D721Med (cell line): ENCODE measurements at regions not wholly inside any gene's neighbourhood (a gene's known extent, or its start where the extent isn't known, plus 50 kb on each side); places are given as distances from the start of the nearest gene placed in this dataset.
"Not testable (repeated sequence)": the region's sequence is repeated elsewhere in the genome, so short reads cannot be mapped to it uniquely, and the experiment has no call there.

Source experiments
- DNase-seq: peaks from one replicate; pipeline ENCODE4 v3.0.0; 2011; ENCODE audit warnings: low spot score; ENCODE audit not compliant: insufficient read length
- FAIRE-seq: peaks from 2 replicates; lab custom pipeline; 2011; peaks lifted over from hg19 to GRCh38; lab: Jason Lieb, UNC
- TF ChIP-seq, protein P1 (sequence below): IDR thresholded peaks from 2 replicates; pipeline ENCODE4 v1.5.1; 2012; ENCODE audit warnings: mild to moderate bottlenecking, control low read depth; ENCODE audit not compliant: insufficient read depth; ENCODE audit errors: missing control alignments

DNA sequence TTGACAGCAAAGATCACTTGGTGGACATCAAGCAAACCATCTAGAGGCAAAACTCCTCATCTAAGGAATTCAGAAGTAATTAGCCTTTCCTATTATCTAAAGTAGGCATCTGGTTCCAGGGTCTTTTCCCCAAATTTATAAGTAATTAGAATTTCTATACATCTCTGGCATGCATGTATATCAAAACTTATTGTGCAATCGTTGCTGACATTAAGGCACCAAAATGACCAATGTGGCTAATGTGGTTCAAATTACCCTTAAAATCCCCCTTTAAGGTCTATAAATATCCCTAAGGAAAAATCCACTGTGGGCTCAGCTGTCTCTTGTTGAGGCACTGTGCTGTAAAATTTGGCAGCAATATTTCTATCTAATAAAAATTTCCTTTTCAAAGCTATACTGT, 695.9 kb upstream of the LRRTM4 start:
- TF ChIP-seq, protein P1, sequence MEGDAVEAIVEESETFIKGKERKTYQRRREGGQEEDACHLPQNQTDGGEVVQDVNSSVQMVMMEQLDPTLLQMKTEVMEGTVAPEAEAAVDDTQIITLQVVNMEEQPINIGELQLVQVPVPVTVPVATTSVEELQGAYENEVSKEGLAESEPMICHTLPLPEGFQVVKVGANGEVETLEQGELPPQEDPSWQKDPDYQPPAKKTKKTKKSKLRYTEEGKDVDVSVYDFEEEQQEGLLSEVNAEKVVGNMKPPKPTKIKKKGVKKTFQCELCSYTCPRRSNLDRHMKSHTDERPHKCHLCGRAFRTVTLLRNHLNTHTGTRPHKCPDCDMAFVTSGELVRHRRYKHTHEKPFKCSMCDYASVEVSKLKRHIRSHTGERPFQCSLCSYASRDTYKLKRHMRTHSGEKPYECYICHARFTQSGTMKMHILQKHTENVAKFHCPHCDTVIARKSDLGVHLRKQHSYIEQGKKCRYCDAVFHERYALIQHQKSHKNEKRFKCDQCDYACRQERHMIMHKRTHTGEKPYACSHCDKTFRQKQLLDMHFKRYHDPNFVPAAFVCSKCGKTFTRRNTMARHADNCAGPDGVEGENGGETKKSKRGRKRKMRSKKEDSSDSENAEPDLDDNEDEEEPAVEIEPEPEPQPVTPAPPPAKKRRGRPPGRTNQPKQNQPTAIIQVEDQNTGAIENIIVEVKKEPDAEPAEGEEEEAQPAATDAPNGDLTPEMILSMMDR: no peak
- no peak for FAIRE-seq

DNA sequence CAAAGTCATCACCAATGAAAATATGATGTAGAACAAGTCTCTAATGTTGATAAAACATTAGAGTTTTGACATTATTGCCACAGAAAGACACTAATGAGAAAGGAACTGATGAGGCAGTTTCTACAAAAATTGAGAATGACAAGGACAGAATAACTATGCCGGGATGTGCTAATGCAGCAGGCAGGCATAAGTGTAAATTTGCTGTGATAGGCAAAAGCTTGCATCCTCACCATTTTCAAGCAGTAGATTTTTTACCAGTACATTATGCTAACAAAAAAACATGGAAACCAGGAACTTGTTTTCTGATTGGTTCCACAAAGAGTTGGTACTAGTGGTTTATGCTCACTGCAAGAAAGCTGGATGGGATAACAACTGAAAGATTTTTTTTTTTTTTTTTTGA, 715.5 kb upstream of the LRRTM4 start:
- DNase-seq: no peak
- FAIRE-seq: no peak
- TF ChIP-seq, protein P1: no peak

More for the DNA sequence above, 695.9 kb upstream of the LRRTM4 start:
- no peak for DNase-seq

DNA sequence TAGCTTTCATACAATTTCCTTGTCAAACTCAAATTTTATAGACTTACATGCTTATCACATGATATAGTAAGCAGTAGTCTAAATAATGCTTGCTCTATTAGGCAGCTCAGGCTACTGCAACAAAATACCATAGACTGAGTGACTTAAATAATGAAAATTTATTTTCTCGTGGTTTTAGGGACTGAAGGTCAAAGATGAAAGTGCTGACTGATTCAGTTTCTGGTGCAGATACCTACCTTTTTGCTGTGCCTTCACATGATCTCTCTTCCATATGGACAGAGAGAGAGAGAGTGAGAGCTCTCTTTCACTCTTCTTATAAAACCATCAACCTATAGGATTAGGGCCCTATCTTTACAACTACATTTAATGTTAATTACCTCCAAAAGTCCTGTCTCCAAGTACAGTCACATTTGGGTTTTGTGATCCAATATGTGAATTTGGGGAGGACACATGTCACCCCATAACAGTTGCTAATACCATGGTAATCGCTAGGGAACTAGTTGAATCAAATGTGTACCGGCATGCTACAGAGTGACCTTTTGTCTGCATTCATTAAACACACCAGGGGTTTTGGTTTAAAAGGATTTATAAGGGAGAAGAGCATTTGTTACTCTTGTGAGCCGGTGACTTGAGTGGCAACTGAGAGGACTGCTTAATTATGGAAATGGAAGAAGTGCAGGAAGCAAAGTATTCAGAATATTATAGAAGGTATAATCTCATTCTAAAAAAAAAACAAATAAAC, 723.4 kb upstream of the LRRTM4 start:
- TF ChIP-seq, protein P1: no peak

DNA sequence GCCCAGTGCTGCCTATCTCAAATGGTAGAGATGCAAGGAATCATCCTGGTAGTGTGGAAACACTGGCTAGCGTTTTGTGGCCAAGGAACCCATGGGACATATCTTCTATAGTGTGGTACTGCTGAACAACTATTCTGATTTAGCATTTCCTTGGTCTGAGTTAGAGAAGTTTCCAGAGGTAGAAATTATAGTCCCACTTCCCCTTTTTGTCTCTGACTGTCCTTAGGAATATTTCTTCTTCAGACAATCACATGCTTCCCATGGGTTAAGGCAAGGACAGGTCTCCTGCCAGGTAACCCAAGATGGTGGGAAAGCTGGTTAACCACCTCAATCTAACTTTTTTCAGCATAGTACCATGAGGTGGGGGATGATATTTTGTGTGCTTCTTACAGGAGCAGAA, 729.5 kb upstream of the LRRTM4 start:
- no peak for FAIRE-seq
- DNase-seq: no peak

More for the DNA sequence above, 723.4 kb upstream of the LRRTM4 start:
- DNase-seq (no peak), FAIRE-seq (no peak)

DNA sequence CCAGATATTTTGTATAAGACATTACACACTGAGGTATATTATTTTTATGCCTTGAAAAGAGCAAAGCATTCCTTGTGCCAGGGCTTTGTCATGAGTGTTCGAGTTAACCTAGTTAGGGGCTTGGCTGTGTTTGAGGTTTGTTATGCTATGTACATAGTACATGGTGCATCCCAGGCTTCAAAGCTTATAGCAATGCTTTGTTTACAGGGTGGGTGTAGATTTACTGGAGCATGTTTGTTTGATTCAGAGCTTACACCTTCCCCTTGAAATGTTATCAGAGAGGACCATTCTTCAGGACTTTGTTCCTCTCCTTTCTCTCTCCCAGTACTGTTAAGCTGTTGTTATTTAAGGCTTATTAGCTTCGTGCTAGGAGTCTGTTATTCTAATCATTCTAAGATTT, 738.7 kb upstream of the LRRTM4 start:
- TF ChIP-seq, protein P1: no peak
- FAIRE-seq (no peak), DNase-seq (no peak)

More for the DNA sequence above, 729.5 kb upstream of the LRRTM4 start:
- TF ChIP-seq, protein P1: no peak

DNA sequence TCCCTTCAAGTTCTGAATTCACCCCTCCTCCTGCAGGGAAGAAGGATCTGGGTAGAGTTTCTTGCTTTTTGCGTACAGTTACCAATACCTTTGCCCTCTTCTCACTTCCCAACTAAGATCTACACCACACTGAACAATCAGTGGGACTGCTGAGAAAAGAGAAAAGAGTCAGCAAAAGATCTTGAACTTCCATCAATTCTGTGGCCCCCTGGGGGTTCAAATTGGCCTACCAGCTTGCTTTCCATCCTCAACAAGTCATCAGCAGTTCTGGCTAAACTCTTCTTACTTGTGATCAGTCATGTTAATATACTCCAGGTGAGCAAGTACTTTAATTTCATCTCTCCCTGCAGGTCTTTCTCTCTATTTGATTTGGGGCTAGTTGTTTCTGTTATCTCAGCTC, 739.3 kb upstream of the LRRTM4 start:
- DNase-seq (no peak), FAIRE-seq (no peak)
- TF ChIP-seq, protein P1: no peak

DNA sequence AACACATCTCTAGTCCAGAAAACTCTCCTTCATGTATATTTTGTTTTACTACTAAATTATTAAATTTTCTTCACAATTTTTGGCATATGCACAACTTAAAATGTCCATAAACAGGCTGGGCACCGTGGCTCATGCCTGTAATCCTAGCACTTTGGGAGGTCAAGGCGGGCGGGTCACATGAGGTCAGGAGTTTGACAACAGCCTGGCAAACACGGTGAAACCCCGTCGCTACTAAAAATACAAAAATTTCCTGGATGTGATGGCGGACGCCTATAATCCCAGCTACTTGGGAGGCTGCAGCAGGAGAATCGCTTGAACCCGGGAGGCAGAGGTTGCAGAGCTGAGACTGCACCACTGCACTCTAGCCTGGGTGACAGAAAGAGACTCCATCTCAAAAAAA, 739.9 kb upstream of the LRRTM4 start:
- not testable (repeated sequence) for DNase-seq, FAIRE-seq
